Peyer's patch (tissue), 4 donors: ENCODE measurements at regions not wholly inside any gene's neighbourhood (a gene's known extent, or its start where the extent isn't known, plus 50 kb on each side); places are given as distances from the start of the nearest gene placed in this dataset.

ENCODE experiments used
- POLR2A ChIP-seq, 2 donors: fragments of 450-650 bp; IDR thresholded peaks; one replicate each; pipeline ENCODE4 v1.5.1; 2017; ENCODE audit warnings: antibody characterized with exemption in 2 of 2, mild to moderate bottlenecking in 2 of 2, moderate library complexity in 2 of 2
- TF ChIP-seq, protein P1 (sequence below), 6 experiments: fragments of 450-650 bp in 4 of 6; fragments of 200-600 bp in 2 of 6; sonication (generic) in 1 of 6; IDR thresholded peaks; one replicate each; pipeline ENCODE4 v1.5.1; 2017 to 2019; ENCODE audit warnings: antibody characterized with exemption in 6 of 6, mild to moderate bottlenecking in 3 of 6, moderate library complexity in 1 of 6

DNA sequence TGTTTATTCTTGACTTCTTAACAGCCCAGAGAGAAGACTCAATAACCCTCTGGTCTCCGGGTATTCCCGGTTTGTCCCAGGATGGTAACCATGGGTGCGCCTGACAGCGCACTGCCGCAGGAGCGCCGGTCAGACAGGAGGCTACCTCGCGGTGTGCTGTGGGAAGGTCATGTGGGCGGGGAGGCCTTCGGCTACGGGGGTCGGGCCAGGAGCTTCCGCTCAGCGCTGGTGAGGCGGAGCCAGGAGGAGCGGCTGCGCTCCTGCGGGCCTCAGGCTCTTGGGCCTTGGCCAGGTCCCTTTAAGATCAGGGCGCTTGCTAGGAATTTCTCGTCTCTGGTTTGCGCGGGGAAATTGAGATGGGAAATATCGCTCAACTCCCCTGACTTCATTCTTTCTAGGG lies 182.3 kb upstream of the NDN start:
- no peak for TF ChIP-seq POLR2A (IDR thresholded peaks at IDR 0.05)
- TF ChIP-seq, protein P1, sequence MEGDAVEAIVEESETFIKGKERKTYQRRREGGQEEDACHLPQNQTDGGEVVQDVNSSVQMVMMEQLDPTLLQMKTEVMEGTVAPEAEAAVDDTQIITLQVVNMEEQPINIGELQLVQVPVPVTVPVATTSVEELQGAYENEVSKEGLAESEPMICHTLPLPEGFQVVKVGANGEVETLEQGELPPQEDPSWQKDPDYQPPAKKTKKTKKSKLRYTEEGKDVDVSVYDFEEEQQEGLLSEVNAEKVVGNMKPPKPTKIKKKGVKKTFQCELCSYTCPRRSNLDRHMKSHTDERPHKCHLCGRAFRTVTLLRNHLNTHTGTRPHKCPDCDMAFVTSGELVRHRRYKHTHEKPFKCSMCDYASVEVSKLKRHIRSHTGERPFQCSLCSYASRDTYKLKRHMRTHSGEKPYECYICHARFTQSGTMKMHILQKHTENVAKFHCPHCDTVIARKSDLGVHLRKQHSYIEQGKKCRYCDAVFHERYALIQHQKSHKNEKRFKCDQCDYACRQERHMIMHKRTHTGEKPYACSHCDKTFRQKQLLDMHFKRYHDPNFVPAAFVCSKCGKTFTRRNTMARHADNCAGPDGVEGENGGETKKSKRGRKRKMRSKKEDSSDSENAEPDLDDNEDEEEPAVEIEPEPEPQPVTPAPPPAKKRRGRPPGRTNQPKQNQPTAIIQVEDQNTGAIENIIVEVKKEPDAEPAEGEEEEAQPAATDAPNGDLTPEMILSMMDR (IDR thresholded peaks at IDR 0.05): no peak
